OCI-LY1 (cell line): ENCODE measurements at regions not wholly inside any gene's neighbourhood (a gene's known extent, or its start where the extent isn't known, plus 50 kb on each side); places are given as distances from the start of the nearest gene placed in this dataset.

ENCODE experiments used
- CTCF ChIP-seq: fragments of 200-600 bp; sonication (generic), shearing (Covaris generic); IDR thresholded peaks from 2 replicates; pipeline ENCODE4 v1.5.1; 2017; ENCODE audit warnings: mild to moderate bottlenecking, antibody characterized with exemption, low read length, moderate library complexity, mixed read lengths
- EZH2 ChIP-seq: fragments of 200-600 bp; sonication (generic), shearing (Covaris generic); IDR thresholded peaks from 2 replicates; pipeline ENCODE4 v1.8.0; 2017; ENCODE audit warnings: borderline replicate concordance, mixed run types, mild to moderate bottlenecking, antibody characterized with exemption, low read length, moderate library complexity, mixed read lengths

DNA sequence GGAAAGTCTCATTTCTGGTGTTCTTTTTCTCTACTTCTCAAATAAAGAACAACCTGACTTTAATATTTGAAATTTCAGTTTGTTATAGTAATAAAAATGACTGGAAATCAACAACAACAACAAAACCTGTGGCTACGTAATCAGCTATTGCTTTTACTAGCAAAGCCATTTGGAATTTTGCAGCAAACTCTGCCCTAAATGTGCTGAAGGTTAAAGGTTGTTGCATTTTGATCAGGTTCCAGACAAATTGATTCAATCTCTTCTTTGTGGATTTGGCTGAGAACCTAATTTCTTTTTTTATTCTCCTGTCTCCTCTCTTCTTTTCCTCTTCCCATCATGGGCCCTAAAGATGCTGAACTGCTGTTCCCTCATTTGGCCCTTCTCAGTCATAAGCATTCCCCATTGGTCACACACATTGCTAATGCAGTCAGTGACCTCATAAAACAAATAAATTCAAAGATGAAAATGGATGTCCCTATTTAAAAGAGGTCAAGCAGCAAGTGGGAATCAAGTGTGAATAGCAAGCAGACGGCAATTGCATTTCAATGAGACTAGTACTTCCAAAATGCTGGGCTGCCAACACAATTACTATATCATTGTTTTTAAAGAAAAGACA lies 795.1 kb upstream of the CDH8 start:
- TF ChIP-seq CTCF (no peak), EZH2 (no peak)
